ENCODE measurements at regions not wholly inside any gene's neighbourhood (a gene's known extent, or its start where the extent isn't known, plus 50 kb on each side); places are given as distances from the start of the nearest gene placed in this dataset.

- TF ChIP-seq TCF4 (CRISPR knock-in tag; IDR thresholded peaks at IDR 0.05; ENCODE audit: borderline replicate concordance): no peak
- no peak for TF ChIP-seq SNAI2 (CRISPR knock-in tag; IDR thresholded peaks at IDR 0.05)
- TF ChIP-seq ZFP30 (CRISPR knock-in tag; IDR thresholded peaks at IDR 0.05): no peak
- no peak for TF ChIP-seq TOX (CRISPR knock-in tag; IDR thresholded peaks at IDR 0.05; ENCODE audit: borderline replicate concordance)
- no peak for TF ChIP-seq CREB5 (CRISPR knock-in tag; IDR thresholded peaks at IDR 0.05; ENCODE audit: low read depth)
- TF ChIP-seq BACH2 (CRISPR knock-in tag; IDR thresholded peaks at IDR 0.05; ENCODE audit: borderline replicate concordance): no peak
- no peak for TF ChIP-seq POU6F1 (CRISPR knock-in tag; IDR thresholded peaks at IDR 0.05; ENCODE audit: borderline replicate concordance, low read depth)
- no peak for TF ChIP-seq ARNTL (CRISPR knock-in tag; IDR thresholded peaks at IDR 0.05; ENCODE audit: borderline replicate concordance, low read depth)
- no peak for TF ChIP-seq PPARA (CRISPR knock-in tag; IDR thresholded peaks at IDR 0.05; ENCODE audit: borderline replicate concordance)
- no peak for TF ChIP-seq PATZ1 (CRISPR knock-in tag; IDR thresholded peaks at IDR 0.05; ENCODE audit: borderline replicate concordance)
- no peak for TF ChIP-seq RARB (CRISPR knock-in tag; IDR thresholded peaks at IDR 0.05)
- no peak for TF ChIP-seq ZNF565 (CRISPR knock-in tag; conservative IDR thresholded peaks at IDR 0.05; ENCODE audit: low read depth)
- TF ChIP-seq ZNF8 (CRISPR knock-in tag; IDR thresholded peaks at IDR 0.05): no peak
- TF ChIP-seq CSDC2 (CRISPR knock-in tag; IDR thresholded peaks at IDR 0.05): no peak
These were observed 1552.7 kb upstream of the TENM4 start for GRCh38 chr11:80993536-80993935.

Measured in SK-N-SH treated with all-trans-retinoic acid at 6 μM for 48 hours (cell line).